Type B pancreatic cell (in vitro differentiated cells): ENCODE measurements at regions not wholly inside any gene's neighbourhood (a gene's known extent, or its start where the extent isn't known, plus 50 kb on each side); places are given as distances from the start of the nearest gene placed in this dataset.
A peak's percentile ranks its signal among the peaks of the same experiment; 100 is the strongest.

Experiments used
- DNase-seq: peaks from one replicate; pipeline ENCODE4 v3.0.0; 2021; ENCODE audit warnings: mixed read lengths; ENCODE audit not compliant: unreplicated experiment; ENCODE audit errors: extremely low spot score
- H3K27ac Mint-ChIP-seq: 2 replicates; pipeline ENCODE4 v1.8.0; 2021; ENCODE audit warnings: mild to moderate bottlenecking, mixed read lengths
- H3K27me3 Mint-ChIP-seq: 2 replicates; pipeline ENCODE4 v1.8.0; 2021; ENCODE audit warnings: mixed read lengths
- H3K36me3 Mint-ChIP-seq: 2 replicates; pipeline ENCODE4 v1.8.0; 2021; ENCODE audit warnings: mixed read lengths
- H3K4me1 Mint-ChIP-seq: one replicate; pipeline ENCODE4 v1.8.0; 2021; ENCODE audit warnings: mixed read lengths; ENCODE audit not compliant: unreplicated experiment
- H3K4me3 Mint-ChIP-seq: 2 replicates; pipeline ENCODE4 v1.8.0; 2021; ENCODE audit warnings: mild to moderate bottlenecking, mixed read lengths
- H3K9me3 Mint-ChIP-seq: 2 replicates; pipeline ENCODE4 v1.8.0; 2021; ENCODE audit warnings: mixed read lengths
- CTCF ChIP-seq: fragments of 200-600 bp; sonication (generic); conservative IDR thresholded peaks from 2 replicates; pipeline ENCODE4 v1.5.0; 2021; ENCODE audit warnings: antibody characterized with exemption, mild to moderate bottlenecking

- TF ChIP-seq CTCF, result no peak
- Mint-ChIP-seq H3K4me1 (no peaks in the 10 kb centered on the region), H3K4me3 (no peak overlapping the region), H3K27me3 (peaks cover 6% of the 10 kb centered on the region), H3K27ac (no peak overlapping the region), H3K9me3 (peaks cover 11% of the 10 kb centered on the region), H3K36me3 (no peaks in the 10 kb centered on the region)
- no peak for DNase-seq
Measured at GRCh38 chr1:29428280-29428615, 191.9 kb downstream of the PTPRU start.

- Mint-ChIP-seq H3K36me3 (no peaks in the 10 kb centered on the region), H3K27ac (no peak overlapping the region), H3K4me1 (no peaks in the 10 kb centered on the region), H3K27me3 (peaks cover 9% of the 10 kb centered on the region), H3K9me3 (peaks cover 11% of the 10 kb centered on the region), H3K4me3 (no peak overlapping the region)
- TF ChIP-seq CTCF, result no peak
- DNase-seq, result peak; percentile 45
Measured at GRCh38 chr1:29427614-29428279, 191.4 kb downstream of the PTPRU start.

- peak; percentile 24 for DNase-seq
- no peak for TF ChIP-seq CTCF
- peaks cover 14% of the 10 kb centered on the region for H3K27me3 Mint-ChIP-seq
- H3K9me3 Mint-ChIP-seq, result peaks cover 9% of the 10 kb centered on the region
- H3K4me3 Mint-ChIP-seq, result no peak overlapping the region
- H3K4me1 Mint-ChIP-seq, result no peaks in the 10 kb centered on the region
- no peak overlapping the region for H3K27ac Mint-ChIP-seq
- H3K36me3 Mint-ChIP-seq, result no peaks in the 10 kb centered on the region
Measured at GRCh38 chr1:29426701-29427279, 190.5 kb downstream of the PTPRU start.

- H3K27ac Mint-ChIP-seq, result no peak overlapping the region
- peaks cover 12% of the 10 kb centered on the region for H3K27me3 Mint-ChIP-seq
- TF ChIP-seq CTCF, result no peak
- no peaks in the 10 kb centered on the region for H3K36me3 Mint-ChIP-seq
- peak; percentile 7 for DNase-seq
- H3K4me1 Mint-ChIP-seq, result no peaks in the 10 kb centered on the region
- no peak overlapping the region for H3K4me3 Mint-ChIP-seq
- no peaks in the 10 kb centered on the region for H3K9me3 Mint-ChIP-seq
Measured at GRCh38 chr1:29425631-29426030, 189.3 kb downstream of the PTPRU start.

- H3K36me3 Mint-ChIP-seq, result no peaks in the 10 kb centered on the region
- H3K9me3 Mint-ChIP-seq, result no peaks in the 10 kb centered on the region
- peak; percentile 3 for DNase-seq
- TF ChIP-seq CTCF, result no peak
- H3K27me3 Mint-ChIP-seq, result peaks cover 12% of the 10 kb centered on the region
- no peak overlapping the region for H3K4me3 Mint-ChIP-seq
- no peaks in the 10 kb centered on the region for H3K4me1 Mint-ChIP-seq
- H3K27ac Mint-ChIP-seq, result no peak overlapping the region
Measured at GRCh38 chr1:29424266-29424665, 187.9 kb downstream of the PTPRU start.

- Mint-ChIP-seq H3K36me3 (no peaks in the 10 kb centered on the region), H3K9me3 (no peaks in the 10 kb centered on the region), H3K27ac (no peak overlapping the region), H3K4me3 (no peak overlapping the region), H3K4me1 (no peaks in the 10 kb centered on the region), H3K27me3 (peaks cover 17% of the 10 kb centered on the region)
- DNase-seq, result no peak
- no peak for TF ChIP-seq CTCF
Measured at GRCh38 chr1:29420202-29420601, 183.9 kb downstream of the PTPRU start.
